SK-N-DZ (cell line): ENCODE measurements at regions not wholly inside any gene's neighbourhood (a gene's known extent, or its start where the extent isn't known, plus 50 kb on each side); places are given as distances from the start of the nearest gene placed in this dataset.
A peak's percentile ranks its signal among the peaks of the same experiment; 100 is the strongest.
"Not testable (repeated sequence)": the region's sequence is repeated elsewhere in the genome, so short reads cannot be mapped to it uniquely, and the experiment has no call there.

Experiments
- DNase-seq: peaks from one replicate; pipeline ENCODE4 v3.0.0-alpha.2; 2015; ENCODE audit warnings: low spot score

DNA sequence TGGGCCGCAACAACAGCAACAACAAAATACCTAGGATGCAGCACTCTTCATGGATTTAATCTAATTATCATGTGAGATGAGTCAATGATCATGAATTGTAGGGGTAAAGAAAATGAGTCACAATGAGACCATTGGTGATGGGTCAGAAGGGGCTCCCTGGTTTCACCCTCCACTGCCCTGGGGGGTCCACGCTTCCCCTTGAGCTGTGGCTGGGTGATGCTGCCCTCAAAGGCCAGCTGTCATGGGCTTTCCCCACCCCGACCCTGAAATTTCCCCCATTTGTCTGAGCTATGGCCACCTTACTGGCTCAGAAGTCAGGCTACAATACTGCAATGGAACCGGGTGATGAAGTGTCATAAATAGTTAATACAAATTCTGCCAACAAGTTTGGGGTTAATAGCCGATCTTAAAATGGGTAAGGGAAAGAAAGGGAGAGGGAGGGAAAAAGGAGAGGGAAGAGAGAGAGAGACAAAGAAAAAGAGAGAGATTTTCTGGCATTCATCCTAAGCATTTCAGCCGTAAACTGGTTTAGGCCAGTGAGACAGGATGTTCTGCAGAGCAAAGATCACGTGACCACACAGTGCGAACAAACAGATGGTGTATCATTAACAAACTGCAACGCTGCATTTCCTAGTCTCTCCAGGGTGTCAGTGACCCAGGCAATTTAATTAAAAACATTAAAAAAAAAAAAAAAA is 143.4 kb upstream of the ERRFI1 start:
- DNase-seq: peak; percentile 41

GRCh38 chr1:8167936-8168335 is 141.8 kb upstream of the ERRFI1 start:
- DNase-seq: no peak

GRCh38 chr1:8166406-8166805 is 140.3 kb upstream of the ERRFI1 start:
- no peak for DNase-seq

DNA sequence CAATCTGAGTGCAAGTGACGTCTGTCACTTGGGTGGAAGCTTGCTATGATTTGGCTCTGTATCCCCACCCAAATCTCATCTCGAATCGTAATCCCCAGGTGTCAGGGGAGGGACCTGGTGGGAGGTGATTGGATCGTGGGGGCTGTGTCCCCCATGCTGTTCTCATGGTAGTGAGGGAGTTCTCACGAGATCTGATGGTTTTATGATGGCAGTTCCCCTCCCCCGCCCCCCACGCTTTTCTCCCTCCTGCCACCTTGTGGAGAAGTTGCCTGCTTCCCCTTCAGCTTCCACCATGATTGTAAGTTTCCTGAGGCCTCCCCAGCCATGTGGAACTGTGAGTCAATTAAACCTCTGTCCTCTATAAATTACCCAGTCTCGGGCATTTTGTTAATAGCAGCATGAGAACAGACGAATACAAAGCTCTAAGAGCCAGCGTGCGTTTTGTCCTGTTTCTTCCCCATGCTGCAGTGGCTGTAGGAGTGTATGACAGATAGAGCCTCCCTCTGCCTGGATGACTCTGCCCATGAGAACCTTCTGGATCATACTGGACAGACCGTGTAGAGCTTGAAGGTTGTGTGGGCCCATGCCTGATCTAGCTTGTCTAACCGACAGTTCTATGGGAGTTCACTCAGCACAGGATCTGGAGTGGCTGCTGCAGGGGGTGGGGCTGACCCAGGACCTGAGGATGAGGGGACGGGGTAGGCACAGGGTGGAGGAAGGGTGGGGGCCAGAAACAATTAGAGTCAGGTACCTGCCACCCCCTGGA is 139.7 kb upstream of the ERRFI1 start:
- DNase-seq: no peak

GRCh38 chr1:8164670-8165069 is 138.6 kb upstream of the ERRFI1 start:
- no peak for DNase-seq

DNA sequence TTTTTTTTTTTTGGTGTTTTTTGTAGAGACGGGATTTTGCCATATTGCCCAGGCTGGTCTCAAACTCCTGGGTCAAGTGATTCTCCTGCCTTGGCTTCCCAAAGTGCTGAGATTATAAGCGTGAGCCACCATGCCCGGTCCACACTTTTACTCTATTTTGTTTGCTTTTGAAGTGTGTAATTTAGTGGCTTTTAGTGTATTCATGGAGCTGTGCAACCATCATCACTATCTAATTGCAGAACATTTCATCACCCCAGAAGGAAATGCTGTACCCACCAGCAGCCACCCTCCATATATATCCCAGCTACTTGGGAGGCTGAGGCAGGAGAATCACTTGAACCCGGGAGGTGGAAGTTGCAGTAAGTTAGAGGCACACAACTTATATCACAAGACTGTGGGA is 136.9 kb upstream of the ERRFI1 start:
- no peak for DNase-seq

GRCh38 chr1:8162168-8162567 is 136.1 kb upstream of the ERRFI1 start:
- no peak for DNase-seq

GRCh38 chr1:8161546-8162105 is 135.5 kb upstream of the ERRFI1 start:
- DNase-seq: no peak

DNA sequence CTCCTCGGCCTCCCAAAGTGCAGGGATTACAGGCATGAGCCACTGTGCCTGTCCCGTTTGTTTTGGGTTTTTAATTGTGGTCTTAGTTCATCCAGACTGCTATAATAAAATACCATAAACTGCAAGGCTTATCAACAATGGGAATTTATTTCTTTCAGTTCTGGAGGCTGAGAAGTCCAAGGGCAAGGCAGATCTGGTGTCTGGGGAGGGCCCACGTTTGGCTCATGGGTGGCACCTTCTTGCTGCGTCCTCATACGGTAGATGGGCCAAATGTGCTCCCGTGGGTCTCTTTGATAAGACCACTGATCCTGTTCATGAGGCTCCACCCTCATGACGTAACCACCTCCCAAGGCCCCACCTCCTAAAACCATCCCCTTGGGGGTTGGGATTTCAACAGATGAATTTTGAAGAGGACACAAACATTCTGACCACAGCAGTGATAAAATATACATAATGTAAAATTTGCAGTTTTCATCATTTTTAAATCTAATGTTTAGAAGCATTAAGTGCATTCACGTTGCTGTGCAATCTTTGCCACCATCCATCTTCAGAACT is 133.4 kb upstream of the ERRFI1 start:
- DNase-seq: no peak

DNA sequence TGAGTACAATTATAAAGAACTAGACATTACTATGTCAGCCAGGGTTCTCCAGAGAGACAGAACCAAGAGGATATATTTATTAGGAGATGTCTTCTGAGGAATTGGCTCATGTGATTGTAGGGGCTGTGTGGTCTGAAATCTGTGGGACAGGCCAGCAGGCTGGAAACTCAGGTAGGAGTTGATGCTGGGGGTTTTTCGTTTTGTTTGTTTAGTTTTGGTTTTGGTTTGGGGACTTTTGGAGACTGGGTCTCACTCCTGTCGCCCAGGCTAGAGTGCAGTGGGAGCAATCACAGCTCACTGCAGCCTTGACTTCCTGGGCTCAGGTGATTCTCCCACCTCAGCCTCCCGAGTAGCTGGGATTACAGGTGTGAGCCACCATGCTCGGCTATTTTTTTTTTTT is 132.9 kb upstream of the ERRFI1 start:
- no peak for DNase-seq

- no peak for DNase-seq
Measured at GRCh38 chr1:8157765-8158164, 131.7 kb upstream of the ERRFI1 start.

DNA sequence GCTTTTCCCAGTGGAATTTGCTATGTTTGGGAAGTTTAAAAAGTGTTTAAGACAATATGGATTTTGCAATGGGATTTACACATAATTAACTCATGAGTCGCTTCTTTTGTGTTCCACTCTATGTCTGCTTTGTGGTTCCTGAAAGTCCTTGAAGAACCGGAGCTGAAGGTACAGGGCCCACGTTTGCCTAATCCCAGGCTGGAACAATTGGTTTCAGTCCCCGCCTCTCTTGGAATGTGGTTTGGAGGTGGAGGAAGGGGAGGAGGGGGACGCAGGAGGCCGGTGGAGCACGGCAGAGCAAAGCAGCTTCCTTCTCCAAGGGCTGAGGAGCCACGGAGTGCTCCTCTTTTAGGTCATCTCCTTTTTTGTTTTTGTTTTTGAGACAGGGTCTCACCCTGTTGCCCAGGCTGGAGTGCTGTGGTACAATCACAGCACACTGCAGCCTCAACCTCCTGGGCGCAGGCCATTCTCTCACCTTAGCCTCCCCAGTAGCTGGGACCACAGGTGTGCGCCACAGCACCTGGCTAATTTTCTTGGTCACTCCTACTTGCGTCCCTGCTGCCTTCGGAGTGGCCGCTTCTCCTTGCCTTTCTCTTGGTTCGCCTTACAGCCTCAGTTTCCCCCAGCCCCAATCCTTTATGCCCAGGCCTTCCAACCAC is 129.5 kb upstream of the ERRFI1 start:
- no peak for DNase-seq

DNA sequence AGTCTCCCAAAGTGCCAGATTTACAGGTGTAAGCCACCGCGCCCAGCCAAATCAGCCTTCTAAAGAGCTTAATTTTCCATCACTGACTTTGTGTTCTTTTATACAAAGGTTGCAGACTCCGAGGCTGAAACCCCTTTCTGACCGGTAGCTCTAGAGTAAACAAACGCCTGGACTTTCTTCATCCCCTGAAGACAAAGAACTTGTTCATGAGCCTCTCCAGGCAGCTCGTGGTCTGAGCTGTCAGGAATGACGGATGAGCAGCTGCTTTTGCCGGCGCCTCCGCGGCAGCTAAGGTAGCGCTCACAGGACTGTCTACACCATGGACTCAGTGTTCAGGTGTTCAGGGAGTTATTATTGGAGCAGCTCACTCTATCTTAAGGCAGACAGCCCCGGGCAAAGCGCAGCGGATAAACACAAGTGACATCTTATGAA is 128.5 kb upstream of the ERRFI1 start:
- DNase-seq: no peak

DNA sequence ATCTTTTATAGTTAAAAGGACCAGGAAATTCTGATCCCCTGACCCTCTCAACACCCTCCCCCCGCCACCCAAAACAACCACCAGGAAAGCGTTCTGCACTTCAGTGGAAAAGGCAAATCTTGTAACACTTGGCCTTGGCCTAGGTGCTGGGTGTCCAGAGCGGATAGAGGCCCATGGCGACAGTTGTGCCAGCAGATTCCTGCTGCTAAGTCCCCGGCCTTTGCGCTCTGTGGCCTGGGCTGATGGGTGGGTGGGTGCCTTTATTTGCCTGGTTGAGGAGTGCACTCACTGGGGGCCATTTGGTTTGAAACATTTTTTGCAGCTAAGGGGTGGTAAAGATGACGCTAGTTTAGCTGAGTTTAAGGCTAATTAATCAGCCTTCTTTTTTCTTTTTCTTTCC is 127.9 kb upstream of the ERRFI1 start:
- no peak for DNase-seq

- DNase-seq: no peak
Measured at GRCh38 chr1:8152731-8153702, 126.9 kb upstream of the ERRFI1 start.

DNA sequence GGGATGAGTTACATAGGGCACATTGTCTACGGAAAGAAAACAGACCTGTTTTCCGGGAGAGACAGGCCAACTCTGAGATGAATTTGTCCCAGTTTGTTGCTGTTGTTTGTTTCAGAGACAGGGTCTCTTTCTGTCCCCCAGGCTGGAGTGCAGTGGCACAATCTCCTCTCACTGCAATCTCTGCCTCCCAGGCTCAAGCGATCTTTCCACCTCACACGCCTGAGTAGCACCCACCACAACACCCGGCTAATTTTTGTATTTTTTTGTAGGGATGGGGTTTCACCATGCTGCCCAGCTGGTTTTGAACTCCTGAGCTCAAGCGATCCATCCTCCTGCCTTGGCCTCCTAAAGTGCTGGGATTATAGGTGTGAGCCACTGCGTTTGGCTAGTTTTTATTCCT is 125.5 kb upstream of the ERRFI1 start:
- DNase-seq: no peak

- not testable (repeated sequence) for DNase-seq
Measured at GRCh38 chr1:8149756-8150155, 123.6 kb upstream of the ERRFI1 start.

GRCh38 chr1:8147956-8148355 is 121.8 kb upstream of the ERRFI1 start:
- no peak for DNase-seq

- no peak for DNase-seq
Measured at GRCh38 chr1:8146257-8146855, 120.2 kb upstream of the ERRFI1 start.

GRCh38 chr1:8145545-8146202 is 119.6 kb upstream of the ERRFI1 start:
- no peak for DNase-seq
